ENCODE measurements at regions not wholly inside any gene's neighbourhood (a gene's known extent, or its start where the extent isn't known, plus 50 kb on each side); places are given as distances from the start of the nearest gene placed in this dataset.
A peak's percentile ranks its signal among the peaks of the same experiment; 100 is the strongest.
"Not testable (repeated sequence)": the region's sequence is repeated elsewhere in the genome, so short reads cannot be mapped to it uniquely, and the experiment has no call there.

GRCh38 chr6:97456070-97456469, 173.1 kb upstream of the MMS22L start:
- DNase-seq = no peak

- no peak for DNase-seq
Measured at GRCh38 chr6:97459535-97459934, 176.5 kb upstream of the MMS22L start.

- DNase-seq = peak; percentile 2
Measured at GRCh38 chr6:97459986-97460385, 177.0 kb upstream of the MMS22L start.

GRCh38 chr6:97460394-97461080, 177.5 kb upstream of the MMS22L start:
- DNase-seq = no peak

DNA sequence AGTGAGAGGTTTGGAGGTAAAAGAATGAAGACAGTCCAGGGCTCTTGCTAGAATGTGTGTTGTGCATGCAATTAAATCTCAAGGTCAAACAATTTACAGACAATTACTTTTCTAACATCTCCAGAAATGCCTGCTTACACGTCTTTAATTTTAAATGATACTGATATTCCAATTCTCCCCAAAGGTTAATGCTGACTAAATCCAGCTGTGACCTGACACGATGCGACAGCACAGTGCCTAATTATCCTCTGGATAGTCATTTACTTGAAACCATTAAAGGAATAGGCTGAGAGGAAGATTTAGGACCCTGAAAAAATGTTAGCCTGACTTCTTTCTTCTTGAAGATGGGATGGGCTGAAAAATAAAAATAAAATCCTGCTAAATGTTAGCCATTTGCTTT, 178.2 kb upstream of the MMS22L start:
- DNase-seq = no peak

GRCh38 chr6:97462031-97462430, 179.0 kb upstream of the MMS22L start:
- DNase-seq = no peak

- DNase-seq = no peak
Measured at GRCh38 chr6:97462938-97463598, 180.1 kb upstream of the MMS22L start.

GRCh38 chr6:97465877-97466561, 183.0 kb upstream of the MMS22L start:
- no peak for DNase-seq

GRCh38 chr6:97468981-97469380, 186.0 kb upstream of the MMS22L start:
- DNase-seq = no peak

- DNase-seq = no peak
Measured at GRCh38 chr6:97469451-97469850, 186.4 kb upstream of the MMS22L start.

DNA sequence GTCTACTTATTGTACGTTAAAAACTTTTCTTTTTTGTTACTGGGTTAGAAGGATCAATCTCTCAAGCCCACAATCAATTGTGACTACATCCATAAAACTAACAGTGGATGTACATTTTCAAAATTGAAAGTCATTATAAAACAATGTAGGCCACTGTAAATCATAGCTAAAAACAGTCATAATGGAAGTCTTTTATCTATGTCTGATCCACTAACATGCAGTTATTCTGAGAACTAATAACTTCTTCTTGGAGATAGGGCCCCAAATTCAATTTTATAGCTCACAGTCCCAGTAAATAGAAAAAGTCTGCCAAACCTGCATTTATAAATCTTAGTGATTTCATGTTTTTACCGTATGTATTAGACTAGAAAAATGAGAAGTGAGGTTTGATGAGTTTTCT, 187.3 kb upstream of the MMS22L start:
- DNase-seq = no peak

- no peak for DNase-seq
Measured at GRCh38 chr6:97473979-97474378, 191.0 kb upstream of the MMS22L start.

DNA sequence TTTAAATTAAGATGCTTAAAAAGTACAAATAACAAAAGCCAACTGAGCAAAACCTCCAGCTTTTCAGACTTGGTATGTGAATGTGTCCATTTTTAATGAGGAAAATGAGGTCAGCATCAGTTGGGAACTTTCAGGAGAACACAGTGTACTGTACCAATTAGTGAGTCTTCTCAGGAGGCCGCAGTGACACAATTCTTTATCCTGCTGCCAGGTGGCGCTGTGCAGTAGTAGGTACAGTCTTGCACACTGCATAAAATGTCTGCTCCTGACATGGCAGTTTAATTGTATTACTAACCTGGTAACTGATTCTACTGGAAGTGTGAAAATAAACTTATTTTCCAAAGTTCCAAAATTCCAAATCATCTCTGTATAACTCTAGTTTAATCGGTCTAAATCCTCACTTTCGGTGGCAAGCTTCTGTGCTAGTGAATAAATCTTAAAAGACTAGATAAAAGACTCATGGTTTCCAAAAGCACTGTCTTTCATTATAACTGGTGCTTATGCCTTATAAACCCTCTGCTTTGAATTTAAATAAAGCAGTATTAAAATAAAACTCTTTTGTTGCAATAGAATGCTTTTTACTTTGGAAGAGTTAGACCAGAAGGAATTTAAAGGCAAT, 214.8 kb upstream of the MMS22L start:
- peak; percentile 67 for DNase-seq

GRCh38 chr6:97501853-97502252, 218.8 kb upstream of the MMS22L start:
- no peak for DNase-seq

- DNase-seq = no peak
Measured at GRCh38 chr6:97508646-97509045, 225.6 kb upstream of the MMS22L start.

GRCh38 chr6:97513260-97513659, 230.2 kb upstream of the MMS22L start:
- not testable (repeated sequence) for DNase-seq

GRCh38 chr6:97524811-97525210, 241.8 kb upstream of the MMS22L start:
- peak; percentile 12 for DNase-seq

DNA sequence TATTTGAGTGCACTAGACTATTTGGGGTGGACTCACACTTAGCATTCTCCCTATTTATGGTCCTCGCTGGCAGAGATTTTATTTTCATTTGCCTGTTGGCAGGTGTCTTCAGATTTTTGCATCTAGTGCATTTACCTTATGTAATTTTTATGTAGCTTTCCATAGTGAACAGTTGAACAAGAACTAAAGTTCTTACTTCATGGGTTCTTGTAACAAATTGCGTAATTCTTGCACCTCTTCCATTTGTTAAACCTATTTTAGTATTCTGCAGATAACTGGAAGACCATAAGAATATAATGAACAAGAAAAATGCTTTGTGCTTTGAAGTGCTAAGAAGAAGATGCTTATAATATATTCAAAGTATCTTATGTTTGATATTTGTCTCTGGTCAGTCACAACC, 252.8 kb upstream of the MMS22L start:
- DNase-seq = no peak

- DNase-seq = no peak
Measured at GRCh38 chr6:97548354-97548753, 265.3 kb upstream of the MMS22L start.

GRCh38 chr6:97557355-97557754, 274.3 kb upstream of the MMS22L start:
- no peak for DNase-seq

DNA sequence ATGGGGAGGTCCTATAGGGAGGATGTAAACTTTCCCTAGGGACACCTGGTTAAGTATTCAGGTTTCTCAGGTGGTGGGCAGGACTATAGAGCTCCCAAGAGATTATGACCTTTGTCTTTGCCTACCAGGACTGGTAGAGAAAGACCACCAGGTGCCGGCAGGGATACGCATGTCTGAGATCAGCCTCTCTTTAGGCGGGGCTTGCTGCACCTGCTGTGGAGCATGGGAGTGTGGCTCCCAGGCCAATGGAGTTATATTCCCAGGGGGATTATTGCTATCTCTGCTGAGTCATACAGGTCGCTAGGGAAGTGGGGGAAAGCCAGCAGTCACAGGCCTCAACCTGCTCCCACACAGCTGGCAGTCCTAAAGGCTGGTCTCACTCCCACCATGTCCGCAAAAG, 280.5 kb upstream of the MMS22L start:
- no peak for DNase-seq

DNA sequence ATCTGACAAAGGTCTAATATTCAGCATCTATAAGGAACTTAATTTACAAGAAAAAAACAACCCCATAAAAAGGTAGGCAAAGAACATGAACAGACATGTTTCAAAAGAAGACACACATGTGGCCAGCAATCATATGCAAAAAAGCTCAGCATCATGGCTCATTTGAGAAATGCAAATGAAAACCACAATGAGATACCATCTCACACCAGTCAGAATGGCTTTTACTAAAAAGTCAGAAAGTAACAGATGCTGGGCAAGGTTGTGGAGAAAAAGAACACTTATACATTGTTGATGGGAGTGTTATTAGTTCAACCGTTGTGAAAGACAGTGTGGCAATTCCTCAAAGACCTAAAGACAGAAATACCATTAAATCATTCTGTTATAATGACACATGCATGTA, 289.9 kb upstream of the MMS22L start:
- no peak for DNase-seq

- peak; percentile 42 for DNase-seq
Measured at GRCh38 chr6:97586344-97586743, 303.3 kb upstream of the MMS22L start.

GRCh38 chr6:97591955-97592354, 308.9 kb upstream of the MMS22L start:
- no peak for DNase-seq
